HCT116 (cell line): ENCODE measurements at regions not wholly inside any gene's neighbourhood (a gene's known extent, or its start where the extent isn't known, plus 50 kb on each side); places are given as distances from the start of the nearest gene placed in this dataset.

Experiments used
- ATAC-seq: fragments of 200-7000 bp; cut with Tn5 transposase; 2 replicates; pipeline ENCODE4 v1.9.1; 2020; ENCODE audit warnings: mild to moderate bottlenecking, moderate library complexity
- BruUV-seq: library from RNA; stranded (reverse); fragments of 400-500 nt; replicated peaks from 2 replicates; lab custom pipeline; 2021; lab: Mats Ljungman, UMichigan
- CTCF ChIA-PET: fragments of 300-600 bp; sonication (Branson Sonifier 250); formaldehyde crosslinking; loops from one replicate; lab custom pipeline; 2021; ENCODE audit warnings: antibody characterized with exemption; lab: Charles Lee
- POLR2A ChIA-PET: fragments of 300-600, 350-600 bp; sonication (Branson Sonifier 250); formaldehyde crosslinking; loops from one replicate; lab custom pipeline; 2021; ENCODE audit warnings: antibody characterized with exemption; lab: Charles Lee
- RAD21 ChIA-PET, 2 experiments: fragments of 300-600 bp; sonication (Branson Sonifier 250); formaldehyde crosslinking; loops; one replicate each; lab custom pipeline; 2023; ENCODE audit warnings: low total read pairs in 2 of 2; ENCODE audit not compliant: uncharacterized antibody in 2 of 2, unreplicated experiment in 2 of 2, low non-redundant PET in 1 of 2; lab: Charles Lee
- DNase-seq: peaks from one replicate; pipeline ENCODE4 v3.0.0-alpha.2; 2010; ENCODE audit warnings: low read depth, low spot score
- H2AFZ ChIP-seq: fragments of 200-600 bp; shearing (Covaris generic), sonication (generic); 2 replicates; pipeline ENCODE4 v1.6.1; 2017; ENCODE audit warnings: low read depth, mixed run types, mixed read lengths, antibody characterized with exemption, low read length; ENCODE audit not compliant: poor library complexity, severe bottlenecking
- H3K27ac ChIP-seq: 2 replicates; pipeline ENCODE4 v1.5.1; 2012; ENCODE audit warnings: low read depth, low read length
- H3K27me3 ChIP-seq: fragments of 200-600 bp; sonication (generic); 2 replicates; pipeline ENCODE4 v1.6.1; 2016; ENCODE audit warnings: mixed run types, low read length, mixed read lengths; ENCODE audit not compliant: insufficient read depth
- H3K36me3 ChIP-seq, 2 experiments: fragments of 200-500 bp in 1 of 2; fragments of 200-600 bp in 1 of 2; sonication (Bioruptor generic) in 1 of 2; sonication (generic) in 1 of 2; 2 replicates each; pipeline versions ENCODE4 v1.5.1 to v1.6.1; 2014 to 2016; ENCODE audit warnings: low read length in 2 of 2, inconsistent platforms in 1 of 2, mixed read lengths in 1 of 2, mixed run types in 1 of 2; ENCODE audit not compliant: insufficient read depth in 2 of 2, control insufficient read depth in 1 of 2
- H3K4me1 ChIP-seq, 2 experiments: fragments of 200-600 bp in 1 of 2; sonication (generic) in 1 of 2; 2 replicates each; pipeline versions ENCODE4 v1.5.1 to v1.6.1; 2012 to 2017; ENCODE audit warnings: low read length in 2 of 2, inconsistent platforms in 1 of 2, mild to moderate bottlenecking in 1 of 2, mixed read lengths in 1 of 2, mixed run types in 1 of 2, moderate library complexity in 1 of 2; ENCODE audit not compliant: insufficient read depth in 2 of 2, control insufficient read depth in 1 of 2
- H3K4me2 ChIP-seq: fragments of 200-600 bp; sonication (generic); 2 replicates; pipeline ENCODE4 v1.6.1; 2017; ENCODE audit warnings: mixed run types, low read length, mixed read lengths
- H3K4me3 ChIP-seq, 2 experiments: fragments of 200-600 bp in 1 of 2; sonication (generic) in 1 of 2; replicated peaks in 1 of 2; 2 replicates each; pipeline ENCODE4 v1.5.1; 2011 to 2016; ENCODE audit warnings: low read length in 2 of 2, control low read depth in 1 of 2, low read depth in 1 of 2, mild to moderate bottlenecking in 1 of 2, mixed read lengths in 1 of 2, mixed run types in 1 of 2
- H3K79me2 ChIP-seq: fragments of 200-600 bp; sonication (generic); 2 replicates; pipeline ENCODE4 v1.6.1; 2017; ENCODE audit warnings: mild to moderate bottlenecking, mixed run types, low read length, moderate library complexity, mixed read lengths; ENCODE audit not compliant: insufficient read depth
- H3K9ac ChIP-seq: fragments of 200-600 bp; sonication (generic); 2 replicates; pipeline ENCODE4 v1.6.1; 2016; ENCODE audit warnings: low read length, mixed read lengths
- H3K9me2 ChIP-seq: fragments of 200-600 bp; sonication (generic), shearing (Covaris generic); 2 replicates; pipeline ENCODE4 v1.6.1; 2017; ENCODE audit warnings: mixed run types, mild to moderate bottlenecking, moderate library complexity; ENCODE audit not compliant: insufficient read depth
- H3K9me3 ChIP-seq, 2 experiments: fragments of 200-500 bp in 1 of 2; fragments of 200-600 bp in 1 of 2; sonication (Bioruptor generic) in 1 of 2; sonication (generic) in 1 of 2; 2 replicates each; pipeline ENCODE4 v1.6.1; 2014 to 2017; ENCODE audit warnings: low read length in 2 of 2, mixed read lengths in 2 of 2, inconsistent platforms in 1 of 2, low read depth in 1 of 2, mild to moderate bottlenecking in 1 of 2, mixed run types in 1 of 2, moderate library complexity in 1 of 2; ENCODE audit not compliant: control insufficient read depth in 1 of 2, insufficient read depth in 1 of 2
- H4K20me1 ChIP-seq: fragments of 200-600 bp; sonication (generic), shearing (Covaris generic); 2 replicates; pipeline ENCODE4 v1.6.1; 2017; ENCODE audit warnings: mixed run types, mild to moderate bottlenecking, moderate library complexity; ENCODE audit not compliant: insufficient read depth
- ATF3 ChIP-seq: IDR thresholded peaks from 2 replicates; pipeline ENCODE4 v1.6.1; 2012
- CBX3 ChIP-seq: IDR thresholded peaks from 2 replicates; pipeline ENCODE4 v1.6.1; 2012; ENCODE audit warnings: low read depth
- CEBPB ChIP-seq: IDR thresholded peaks from 2 replicates; pipeline ENCODE4 v1.6.1; 2012; ENCODE audit warnings: low read depth
- CTCF ChIP-seq, 3 experiments: fragments of 200-600 bp in 1 of 3; sonication (generic) in 1 of 3; IDR thresholded peaks in 2 of 3; conservative IDR thresholded peaks in 1 of 3; 2 replicates each; pipeline ENCODE4 v1.5.1; 2012 to 2017; ENCODE audit warnings: low read depth in 2 of 3, low read length in 2 of 3, antibody characterized with exemption in 1 of 3, borderline replicate concordance in 1 of 3, control low read depth in 1 of 3, mild to moderate bottlenecking in 1 of 3, mixed read lengths in 1 of 3, mixed run types in 1 of 3, moderate library complexity in 1 of 3; ENCODE audit not compliant: insufficient read depth in 1 of 3
- EGR1 ChIP-seq: IDR thresholded peaks from 2 replicates; pipeline ENCODE4 v1.6.1; 2012; ENCODE audit warnings: low read depth
- ELF1 ChIP-seq: IDR thresholded peaks from 2 replicates; pipeline ENCODE4 v1.6.1; 2012; ENCODE audit warnings: low read depth, borderline replicate concordance
- EZH2 ChIP-seq: fragments of 200-600 bp; sonication (generic); IDR thresholded peaks from 2 replicates; pipeline ENCODE4 v1.6.1; 2017; ENCODE audit warnings: antibody characterized with exemption, mixed run types
- EZH2phosphoT487 ChIP-seq: fragments of 200-600 bp; IDR thresholded peaks from 2 replicates; pipeline ENCODE4 v1.6.1; 2018; ENCODE audit warnings: antibody characterized with exemption, borderline replicate concordance
- FOSL1 ChIP-seq: IDR thresholded peaks from 2 replicates; pipeline ENCODE4 v1.6.1; 2012; ENCODE audit warnings: low read depth
- JUND ChIP-seq: IDR thresholded peaks from 2 replicates; pipeline ENCODE4 v1.6.1; 2012
- MAX ChIP-seq: IDR thresholded peaks from 2 replicates; pipeline ENCODE4 v1.6.1; 2012
- POLR2A ChIP-seq: IDR thresholded peaks from 2 replicates; pipeline ENCODE4 v1.7.0; 2011; ENCODE audit warnings: borderline replicate concordance; ENCODE audit not compliant: insufficient read depth, insufficient read length; ENCODE audit errors: extremely low read depth
- RAD21 ChIP-seq: IDR thresholded peaks from 2 replicates; pipeline ENCODE4 v1.6.1; 2012; ENCODE audit warnings: low read depth, mild to moderate bottlenecking
- REST ChIP-seq: IDR thresholded peaks from 2 replicates; pipeline ENCODE4 v1.6.1; 2012; ENCODE audit warnings: low read depth
- SIN3A ChIP-seq: IDR thresholded peaks from 2 replicates; pipeline ENCODE4 v1.6.1; 2012; ENCODE audit warnings: low read depth
- SP1 ChIP-seq: IDR thresholded peaks from 2 replicates; pipeline ENCODE4 v1.6.1; 2012; ENCODE audit warnings: low read depth
- TCF7L2 ChIP-seq: IDR thresholded peaks from 2 replicates; pipeline ENCODE4 v1.7.0; 2011; ENCODE audit warnings: borderline replicate concordance, inconsistent platforms; ENCODE audit not compliant: insufficient read depth, insufficient read length; ENCODE audit errors: extremely low read depth
- ZBTB33 ChIP-seq: IDR thresholded peaks from 2 replicates; pipeline ENCODE4 v1.6.1; 2011; ENCODE audit warnings: mild to moderate bottlenecking, low read length, moderate library complexity; ENCODE audit not compliant: insufficient replicate concordance; ENCODE audit errors: extremely low read depth
- ZFX ChIP-seq: fragments of 450-650 bp; IDR thresholded peaks from 2 replicates; pipeline ENCODE4 v1.6.1; 2017
- ZNF274 ChIP-seq: fragments of 200-500 bp; sonication (Bioruptor generic); IDR thresholded peaks from 2 replicates; pipeline ENCODE4 v1.6.1; 2014; ENCODE audit warnings: mild to moderate bottlenecking, low read depth, low read length, inconsistent platforms
- intact Hi-C: fragments of 100-400 bp; cut with micrococcal nuclease; formaldehyde crosslinking; loops from 2 replicates; pipeline ENCODE4 v1.10.0; 2022

- DNase-seq (no peak), ATAC-seq (no peak)
- Histone ChIP-seq H3K36me3 (no peaks in the 10 kb centered on the region), H3K9me2 (no peaks in the 10 kb centered on the region), H3K4me3 (no peak overlapping the region), H3K79me2 (no peaks in the 10 kb centered on the region), H4K20me1 (no peaks in the 10 kb centered on the region), H3K9ac (no peak overlapping the region), H3K27ac (no peak overlapping the region), H3K9me3 (no peaks in the 10 kb centered on the region), H2AFZ (no peak overlapping the region), H3K27me3 (no peaks in the 10 kb centered on the region), H3K4me2 (no peak overlapping the region), H3K4me1 (no peaks in the 10 kb centered on the region)
- RAD21 ChIA-PET: no interaction called here
- TF ChIP-seq SP1 (no peak), EZH2 (no peak), ZNF274 (no peak), CTCF (IDR thresholded peaks at IDR 0.05 in 2 of 3, conservative IDR thresholded peaks at IDR 0.05 in 1 of 3; ENCODE audit: borderline replicate concordance in 1 of 3, insufficient read depth in 1 of 3, low read depth in 2 of 3, low read length in 2 of 3) (no peak), POLR2A (no peak), ZFX (no peak), RAD21 (no peak), JUND (no peak), CBX3 (no peak), EZH2phosphoT487 (no peak), EGR1 (no peak), REST (no peak), ELF1 (no peak), CEBPB (no peak), FOSL1 (no peak), SIN3A (no peak), TCF7L2 (no peak), ZBTB33 (no peak), ATF3 (no peak), MAX (no peak)
- CTCF ChIA-PET: no interaction called here
- intact Hi-C loops: no loop called here
- no TSS peak for BruUV-seq
- POLR2A ChIA-PET: no interaction called here
Measured at GRCh38 chr6:137968901-137969300, 101.8 kb downstream of the TNFAIP3 start.
